ENCODE measurements at regions not wholly inside any gene's neighbourhood (a gene's known extent, or its start where the extent isn't known, plus 50 kb on each side); places are given as distances from the start of the nearest gene placed in this dataset.
"Not testable (repeated sequence)": the region's sequence is repeated elsewhere in the genome, so short reads cannot be mapped to it uniquely, and the experiment has no call there.

DNA sequence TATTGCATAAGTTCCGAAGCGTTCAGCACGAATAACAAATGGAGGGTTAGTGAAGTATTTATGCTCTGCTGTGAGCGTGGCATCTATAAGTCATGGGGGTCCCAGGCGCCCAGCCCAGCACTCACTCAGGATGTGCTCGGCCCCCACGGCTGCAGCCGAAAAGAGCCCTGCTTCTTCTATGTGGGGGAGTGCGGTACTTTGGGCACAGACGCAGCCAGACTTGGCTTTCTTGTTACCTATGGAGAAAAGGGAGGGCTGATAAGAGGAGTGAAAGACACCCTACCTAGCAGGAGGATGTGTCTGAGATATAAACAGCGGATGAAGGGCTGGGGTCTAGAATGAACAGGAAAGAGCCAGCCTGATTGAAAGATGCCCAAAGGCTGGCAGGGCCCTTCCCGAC, 51.4 kb downstream of the MRPL36 start:
- no peak for DNase-seq

DNA sequence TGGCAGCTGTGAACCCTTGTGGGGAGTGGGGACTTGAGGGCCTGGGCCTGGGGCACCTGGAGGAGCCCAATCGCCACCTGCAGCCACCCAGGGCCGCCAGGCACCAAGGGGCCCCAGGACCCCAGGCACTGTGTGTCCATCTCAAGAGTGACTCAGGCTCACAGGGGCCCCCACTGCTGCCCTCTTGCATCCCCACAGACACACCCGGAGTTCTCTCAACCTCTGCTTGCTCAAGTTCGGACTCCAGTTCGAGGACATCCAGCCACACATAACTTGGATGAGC, 51.9 kb downstream of the MRPL36 start:
- DNase-seq = no peak

DNA sequence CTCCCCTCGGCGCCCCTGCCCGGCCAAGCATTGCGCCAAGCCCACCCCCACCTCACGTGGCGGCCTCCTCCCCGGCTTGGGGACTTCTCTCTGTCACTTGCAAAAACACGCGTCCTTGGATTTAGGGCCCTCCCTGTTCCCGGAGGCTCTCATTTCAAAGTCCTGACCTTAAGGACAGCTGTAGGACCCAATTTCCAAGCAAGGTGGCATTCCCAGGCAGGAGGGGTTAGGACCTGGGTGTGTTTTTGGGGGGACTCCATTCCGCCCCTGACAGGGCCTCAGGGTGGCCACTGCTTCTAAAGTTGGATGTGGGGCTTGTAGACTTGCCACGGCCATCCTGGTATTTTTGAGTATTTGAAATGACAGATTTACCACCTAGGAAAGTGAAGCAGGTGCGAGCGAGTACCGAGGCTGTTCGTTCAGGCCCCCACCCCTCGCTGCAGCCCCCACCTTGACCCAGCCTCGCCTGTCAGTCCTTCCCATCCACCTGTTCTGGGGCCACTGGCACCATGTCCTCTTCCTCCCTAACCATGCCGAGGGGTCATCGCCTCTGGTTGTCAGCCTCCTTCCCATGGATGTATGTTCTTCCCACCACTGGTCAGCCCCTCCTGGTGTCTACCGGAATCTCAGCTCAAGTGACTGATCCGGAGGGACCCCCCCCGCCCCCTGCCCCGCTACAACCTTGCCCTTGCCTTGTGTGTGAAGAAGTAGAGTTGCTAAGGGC, 52.4 kb downstream of the MRPL36 start:
- no peak for DNase-seq

DNA sequence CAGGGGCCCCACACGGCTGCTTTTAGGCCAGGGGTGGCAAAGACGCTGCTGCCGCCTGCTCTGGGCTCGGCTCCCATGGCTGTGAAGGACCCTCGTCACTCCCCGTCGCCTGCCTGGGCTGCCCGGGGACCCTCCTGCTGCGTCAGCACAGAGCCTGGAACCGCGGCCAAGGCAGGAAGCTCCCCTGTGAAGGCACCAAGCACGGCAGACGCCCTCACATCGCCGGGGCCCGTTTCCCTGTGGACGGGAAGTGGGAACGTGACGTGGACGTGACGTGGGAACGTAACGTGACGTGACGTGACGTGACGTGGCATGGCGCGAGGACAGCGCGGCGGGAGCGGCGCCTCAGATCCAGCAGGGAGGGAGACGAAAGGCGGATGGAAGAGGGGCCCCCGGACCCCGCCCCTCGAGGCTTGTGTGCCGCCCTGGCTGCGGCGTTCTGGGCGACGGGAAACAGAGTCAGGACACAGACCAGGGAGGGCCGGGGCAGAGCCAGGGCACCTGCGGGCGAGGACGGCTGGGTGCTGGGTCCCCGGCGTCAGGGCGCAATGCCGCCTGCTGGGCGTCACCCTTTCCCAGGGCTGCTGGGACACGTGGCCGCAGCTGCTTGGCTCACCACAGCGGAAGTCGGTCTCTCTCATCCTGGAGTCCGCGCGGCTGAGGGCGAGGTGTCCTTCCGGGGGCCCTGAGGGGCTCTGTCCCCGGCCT, 53.1 kb downstream of the MRPL36 start:
- DNase-seq = no peak

DNA sequence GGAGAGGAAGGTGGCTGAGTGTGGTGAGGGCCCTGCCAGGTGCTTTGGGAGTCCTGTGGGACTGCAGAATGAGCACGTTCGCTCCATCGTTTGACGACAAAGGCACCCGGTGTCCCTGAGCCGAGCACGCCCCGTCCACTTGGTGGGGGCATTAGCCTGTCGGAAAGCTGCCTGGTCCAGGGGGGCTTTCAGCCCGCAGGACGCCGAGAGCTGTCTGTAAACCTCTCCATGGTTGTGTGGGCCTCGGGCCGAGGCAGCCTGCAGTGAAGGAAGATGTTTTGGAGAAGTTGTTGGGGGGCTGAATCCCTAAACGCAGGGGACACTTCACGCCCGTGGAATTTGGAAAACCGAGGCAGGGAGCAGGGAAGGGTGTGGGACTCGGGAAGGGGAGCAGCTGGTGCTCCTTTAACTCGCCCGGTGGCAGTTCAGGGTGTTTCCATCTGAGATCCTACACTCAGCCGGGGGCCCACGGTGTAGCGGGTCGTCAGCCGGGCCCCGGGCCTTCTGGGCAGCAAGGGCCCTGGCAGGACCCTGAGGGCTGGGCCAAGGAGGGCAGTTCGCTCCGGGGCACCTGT, 53.8 kb downstream of the MRPL36 start:
- no peak for DNase-seq

DNA sequence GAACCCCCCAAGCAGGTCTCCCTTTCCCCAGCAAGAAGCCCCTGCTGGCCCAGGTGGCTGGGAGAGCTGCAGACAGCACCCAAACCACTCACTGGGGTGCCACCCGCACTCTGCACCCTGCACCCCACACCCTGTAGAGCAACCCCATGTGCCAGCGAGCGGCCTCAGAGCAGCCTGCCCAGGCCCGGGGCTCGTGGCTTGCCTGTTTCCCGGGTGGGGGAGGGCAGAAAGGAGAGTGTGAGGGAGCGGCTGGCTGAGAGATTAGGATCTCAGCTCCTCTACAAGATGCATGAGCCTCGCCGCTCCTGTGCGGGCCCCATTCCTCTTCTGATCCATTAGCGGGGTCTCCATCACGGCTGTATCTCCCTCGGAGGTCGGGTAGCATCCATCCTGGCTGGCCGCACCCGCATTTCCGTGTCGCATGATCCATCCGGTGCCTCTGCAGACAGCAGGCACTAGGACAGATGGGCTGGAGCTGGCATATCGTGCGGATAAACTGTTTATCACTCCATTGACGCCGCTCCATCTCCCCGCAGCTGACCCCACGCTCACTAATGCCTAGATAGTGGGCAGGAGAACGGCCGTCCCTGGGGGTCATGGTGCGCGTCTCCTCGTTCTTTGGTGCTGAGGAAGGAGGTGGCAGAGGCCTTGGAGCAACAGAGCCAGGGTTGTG, 54.4 kb downstream of the MRPL36 start:
- no peak for DNase-seq

DNA sequence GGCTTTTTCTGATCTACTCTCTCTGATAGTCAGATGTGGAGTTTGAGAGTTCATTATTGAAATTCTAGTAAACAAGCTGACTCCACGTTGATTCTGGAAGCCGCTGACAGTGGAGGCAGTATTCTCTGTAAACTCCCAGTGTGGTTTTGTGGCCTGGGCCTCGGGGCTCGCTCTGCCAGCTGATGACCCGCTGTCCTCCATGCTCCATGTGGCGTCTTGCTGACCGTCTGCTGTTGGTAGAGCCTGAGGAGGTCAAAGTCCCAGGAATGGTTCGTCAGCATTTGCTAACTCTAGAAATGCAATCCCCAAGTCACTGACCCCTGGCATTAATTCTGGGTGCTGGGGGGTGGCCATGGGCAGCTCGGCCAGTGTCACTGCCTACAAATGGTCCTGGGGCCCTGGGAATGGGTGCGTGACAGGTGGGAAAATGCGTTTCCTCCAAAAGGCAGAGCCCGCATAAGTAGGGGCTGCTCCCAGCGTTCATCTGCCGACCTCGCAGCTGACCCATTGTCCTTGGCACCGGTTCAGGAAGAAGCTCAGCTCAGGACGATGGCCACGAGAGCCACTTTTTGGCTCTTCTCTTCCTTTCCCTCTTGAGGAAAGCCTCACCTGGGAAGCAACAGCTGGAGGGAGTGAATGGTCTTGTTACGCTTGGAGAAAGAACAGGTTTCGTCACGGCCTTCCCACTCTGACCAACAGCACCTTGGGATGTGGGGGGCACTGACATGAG, 55.1 kb downstream of the MRPL36 start:
- DNase-seq = no peak

DNA sequence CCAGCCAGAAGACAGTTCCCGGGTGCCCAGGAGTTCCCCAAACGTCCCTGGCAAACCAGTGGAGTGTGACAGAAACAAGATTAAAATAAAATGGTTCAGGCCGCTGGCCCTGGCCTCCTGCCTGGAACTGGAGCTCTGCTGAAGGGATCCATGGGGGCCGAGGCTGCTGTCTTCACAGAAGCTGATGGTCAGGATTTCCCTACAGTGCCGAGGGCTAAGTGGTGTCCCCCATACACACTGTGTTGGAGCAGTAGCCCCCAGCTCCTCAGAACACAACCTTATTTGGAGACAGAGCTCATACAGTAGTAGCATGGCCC, 55.9 kb downstream of the MRPL36 start:
- no peak for DNase-seq

DNA sequence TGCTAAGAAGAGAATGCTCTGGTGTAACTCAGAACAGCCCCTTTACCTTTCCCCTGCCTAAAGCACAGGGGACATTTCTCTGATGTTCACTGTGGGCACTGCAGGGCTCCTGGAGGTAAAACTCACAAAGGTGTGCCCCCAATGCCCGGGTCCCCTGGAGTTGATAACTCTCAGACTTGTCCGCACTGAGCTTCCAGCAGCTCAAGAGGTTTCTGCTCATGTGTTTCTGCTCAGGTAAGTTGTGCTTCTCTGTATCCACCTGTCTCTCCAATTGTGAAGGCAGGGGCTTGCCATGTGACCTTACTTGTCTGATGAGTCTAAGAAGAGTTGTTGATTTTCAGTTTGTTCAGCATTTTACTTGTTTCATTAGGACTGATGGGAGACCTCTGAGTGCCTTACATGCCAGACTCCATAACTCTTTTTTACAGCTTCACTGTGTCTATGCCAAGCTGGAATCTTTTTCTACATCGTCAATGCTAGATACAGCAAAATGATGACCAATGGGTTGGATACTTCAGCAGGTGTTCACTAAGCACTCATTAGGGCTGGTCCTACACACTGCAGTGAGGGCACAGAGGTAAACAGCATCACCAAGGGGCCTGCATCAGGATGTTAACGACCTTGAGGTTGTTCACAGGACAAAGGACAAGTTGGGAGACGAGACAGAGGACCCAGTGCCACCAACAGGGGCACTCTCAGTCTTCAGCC, 56.4 kb downstream of the MRPL36 start:
- no peak for DNase-seq

DNA sequence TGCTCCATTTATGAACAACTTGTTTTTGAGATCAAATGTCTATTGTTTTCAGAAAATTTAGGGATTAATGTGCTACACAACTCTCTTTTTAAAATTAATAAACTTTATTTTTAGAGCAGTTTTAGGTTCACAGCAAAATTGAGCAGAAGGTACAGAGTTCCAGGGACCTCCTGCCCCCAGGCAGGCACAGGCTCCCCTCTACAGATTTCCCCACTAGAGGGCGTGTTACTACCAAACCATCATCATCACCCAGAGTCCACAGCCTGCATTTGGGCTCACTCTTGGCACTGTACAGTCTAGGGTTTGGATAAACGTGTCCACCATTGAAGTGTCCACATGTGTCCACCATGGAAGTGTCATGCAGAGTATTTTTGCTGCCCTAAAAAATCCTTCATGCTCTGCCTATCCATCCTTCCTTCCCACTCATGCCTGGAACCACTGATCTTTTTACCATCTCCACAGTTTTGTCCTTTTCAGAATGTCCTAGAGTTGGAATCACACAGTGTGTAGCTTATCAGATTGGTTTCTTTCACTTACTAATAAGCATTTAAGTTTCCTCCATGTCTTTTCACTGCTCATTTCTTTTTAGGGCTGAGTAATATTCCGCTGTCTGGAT, 61.7 kb downstream of the MRPL36 start:
- DNase-seq = peak; percentile 28

DNA sequence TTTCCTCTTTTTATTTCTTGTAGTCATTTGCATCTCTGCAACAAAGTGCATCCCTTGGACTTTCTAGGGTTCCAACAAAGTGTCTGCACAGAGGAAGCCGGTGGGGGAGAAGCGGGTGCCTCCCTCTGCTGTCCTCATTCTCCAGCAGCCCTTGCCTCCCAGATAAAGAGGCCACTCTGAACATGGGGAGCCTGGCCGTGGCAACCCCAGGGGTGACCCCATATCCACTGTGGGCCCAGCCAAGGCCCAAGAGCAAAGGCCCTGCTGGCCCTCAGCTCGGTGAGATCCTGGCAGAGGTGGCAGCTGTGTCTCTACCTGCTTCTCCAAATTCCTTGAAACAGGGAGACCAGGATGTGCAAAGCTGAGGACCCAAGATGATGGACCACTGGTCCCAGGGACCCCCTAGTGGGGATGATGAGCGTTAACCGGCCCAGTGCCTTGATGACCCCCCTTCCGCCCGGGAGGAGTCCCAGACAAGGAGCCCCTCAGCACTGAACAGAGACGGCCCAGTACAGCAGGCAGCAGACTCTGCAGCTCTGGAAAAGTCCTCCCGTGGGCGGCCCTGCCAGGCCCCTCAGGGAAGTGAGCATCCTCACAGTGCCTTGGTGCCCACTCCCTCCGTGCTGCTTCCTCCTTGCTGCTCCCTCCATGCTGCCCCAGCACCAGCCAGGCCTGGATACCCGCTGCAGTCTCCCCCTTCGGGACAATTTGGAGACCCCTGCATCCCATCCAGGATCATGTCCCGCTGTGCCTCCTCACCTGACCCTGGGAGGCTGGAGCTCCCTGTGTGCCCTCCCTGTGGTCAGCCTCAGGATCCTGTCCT, 62.5 kb downstream of the MRPL36 start:
- DNase-seq = no peak

DNA sequence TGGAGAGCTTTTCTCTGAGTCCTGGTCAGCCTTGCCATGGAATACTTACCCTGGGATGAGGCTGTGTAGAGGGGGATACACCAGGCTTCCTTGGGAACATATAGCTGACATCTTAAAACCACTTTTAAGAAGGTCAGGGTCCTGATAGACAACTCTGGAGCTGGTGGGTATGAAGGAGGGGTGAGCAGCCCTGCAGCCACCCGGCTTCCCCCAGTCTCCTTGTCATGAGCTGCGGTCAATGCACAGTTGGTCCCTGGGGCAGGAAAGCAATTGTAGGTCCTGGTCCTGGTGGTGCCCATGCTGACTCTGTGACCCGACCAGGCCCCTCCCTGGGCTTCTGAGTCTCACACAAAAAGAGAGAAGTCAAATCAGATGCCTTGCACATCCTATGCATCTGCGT, 63.6 kb downstream of the MRPL36 start:
- no peak for DNase-seq

DNA sequence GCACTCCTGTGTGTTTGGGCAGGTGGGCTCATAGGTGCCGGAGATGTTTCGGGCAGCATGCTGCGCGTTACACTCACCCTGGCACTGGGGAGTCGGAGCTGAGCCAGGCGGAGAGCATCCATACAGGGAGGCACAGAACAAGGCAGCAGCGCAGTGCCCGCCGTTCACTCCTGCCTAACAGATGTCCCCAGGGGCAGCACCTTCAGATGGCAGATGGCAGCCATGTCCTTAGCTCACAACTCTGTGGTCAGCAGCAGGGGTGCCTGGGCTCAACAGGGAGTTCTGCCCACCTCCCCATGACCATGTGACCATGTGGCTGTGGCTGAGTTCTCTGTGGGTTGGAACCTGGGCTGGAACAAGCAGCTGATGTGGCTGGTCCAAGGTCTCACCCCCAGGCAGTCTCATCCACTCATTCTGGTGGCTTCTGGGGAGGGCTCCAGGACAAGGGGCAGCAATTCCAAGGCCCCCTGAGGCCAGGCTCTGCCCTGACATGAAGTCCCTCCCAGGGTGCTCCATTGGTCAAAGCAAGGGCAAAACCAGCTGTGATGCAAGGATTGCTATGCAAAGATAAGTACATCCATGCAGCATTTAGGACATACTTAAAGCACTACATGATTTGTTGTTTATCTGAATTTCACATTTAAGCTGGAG, 64.2 kb downstream of the MRPL36 start:
- DNase-seq = no peak

DNA sequence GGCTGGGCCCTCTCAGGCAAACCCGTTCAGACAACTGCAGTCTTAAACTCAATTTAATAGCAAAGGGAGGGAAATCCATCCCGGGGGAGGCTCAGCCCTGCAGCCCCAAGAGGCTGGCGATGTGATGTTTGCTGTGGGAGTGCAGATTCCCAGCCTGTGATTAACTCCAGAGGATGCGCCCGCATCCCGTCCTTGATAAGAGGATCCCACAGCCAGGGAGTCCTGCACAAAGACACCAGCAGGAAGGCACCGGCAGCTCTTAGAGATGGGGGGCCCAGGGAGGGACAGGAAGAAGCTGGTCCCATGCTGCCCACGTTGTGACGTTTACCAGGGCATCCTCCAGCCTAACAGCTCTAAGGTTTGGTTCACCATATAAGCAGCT, 64.7 kb downstream of the MRPL36 start:
- DNase-seq = no peak

DNA sequence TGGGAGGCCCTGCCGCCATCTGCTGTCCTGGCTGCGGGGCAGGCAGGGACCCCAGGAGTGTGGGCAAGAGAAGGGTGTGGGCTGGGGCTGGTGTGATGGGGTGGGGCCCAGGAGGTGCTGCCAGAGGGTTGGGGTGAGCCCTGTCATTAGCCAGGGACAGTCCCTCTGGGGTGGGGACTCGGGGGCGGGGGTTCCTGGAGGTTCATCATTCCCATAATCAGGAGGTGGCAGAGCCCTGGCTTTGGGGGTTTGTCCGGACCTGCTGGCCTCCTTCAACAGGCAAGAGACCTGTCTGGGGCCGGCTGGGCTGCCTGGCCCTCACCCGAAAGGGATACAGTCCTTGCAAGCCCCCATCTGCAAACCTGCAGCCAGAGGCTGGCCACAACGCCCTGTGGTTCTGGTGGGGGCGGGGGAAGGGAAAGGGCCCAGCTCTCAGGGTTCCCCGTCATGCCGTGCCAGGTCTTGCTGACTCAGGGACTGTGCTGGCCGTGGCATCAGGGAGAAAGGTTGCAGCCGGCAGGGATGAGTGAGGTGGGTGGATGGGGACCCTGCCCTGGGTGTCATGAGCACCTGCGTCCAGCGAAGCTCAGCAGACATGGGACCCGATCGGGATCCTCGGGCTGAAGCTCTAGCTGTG, 65.2 kb downstream of the MRPL36 start:
- no peak for DNase-seq

DNA sequence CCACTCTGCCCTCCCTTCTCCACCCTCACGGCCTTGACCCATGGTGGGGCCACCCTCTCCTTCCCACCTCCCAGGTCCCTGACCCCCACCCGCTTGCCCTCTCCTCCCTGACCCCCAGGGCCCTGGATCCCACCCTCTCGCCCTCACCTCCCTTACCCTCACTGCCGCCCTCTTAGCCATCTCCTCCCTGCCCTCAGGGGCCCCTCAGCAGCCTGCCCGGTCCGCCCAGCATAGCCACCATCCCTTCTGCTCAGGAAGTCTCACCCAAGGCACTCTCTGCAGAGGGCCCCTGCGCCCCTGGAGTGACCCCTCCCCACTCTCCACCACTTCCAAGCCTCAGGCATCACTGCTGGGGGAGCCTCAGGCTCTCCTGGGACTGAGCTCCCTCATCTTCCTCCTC, 66.3 kb downstream of the MRPL36 start:
- DNase-seq = no peak

DNA sequence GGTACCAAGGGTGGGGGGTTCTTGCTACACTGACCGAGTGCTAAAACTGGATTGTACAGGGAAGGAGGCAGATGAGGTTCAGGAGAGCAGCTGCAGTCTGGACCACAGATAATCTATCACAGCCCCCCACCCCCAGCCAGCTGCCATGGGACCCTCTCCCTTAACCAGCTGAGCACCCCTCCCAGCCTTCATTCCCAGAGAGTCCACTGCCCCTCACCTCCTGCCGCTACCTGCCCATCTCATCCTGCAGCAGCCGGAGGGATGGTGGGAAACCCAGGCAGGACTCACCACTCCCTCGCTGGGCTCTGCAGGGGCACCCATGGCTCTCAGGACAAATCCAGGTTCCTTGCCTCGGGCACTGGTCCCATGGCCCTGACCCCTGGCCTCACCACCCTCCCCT, 66.7 kb downstream of the MRPL36 start:
- DNase-seq = no peak

DNA sequence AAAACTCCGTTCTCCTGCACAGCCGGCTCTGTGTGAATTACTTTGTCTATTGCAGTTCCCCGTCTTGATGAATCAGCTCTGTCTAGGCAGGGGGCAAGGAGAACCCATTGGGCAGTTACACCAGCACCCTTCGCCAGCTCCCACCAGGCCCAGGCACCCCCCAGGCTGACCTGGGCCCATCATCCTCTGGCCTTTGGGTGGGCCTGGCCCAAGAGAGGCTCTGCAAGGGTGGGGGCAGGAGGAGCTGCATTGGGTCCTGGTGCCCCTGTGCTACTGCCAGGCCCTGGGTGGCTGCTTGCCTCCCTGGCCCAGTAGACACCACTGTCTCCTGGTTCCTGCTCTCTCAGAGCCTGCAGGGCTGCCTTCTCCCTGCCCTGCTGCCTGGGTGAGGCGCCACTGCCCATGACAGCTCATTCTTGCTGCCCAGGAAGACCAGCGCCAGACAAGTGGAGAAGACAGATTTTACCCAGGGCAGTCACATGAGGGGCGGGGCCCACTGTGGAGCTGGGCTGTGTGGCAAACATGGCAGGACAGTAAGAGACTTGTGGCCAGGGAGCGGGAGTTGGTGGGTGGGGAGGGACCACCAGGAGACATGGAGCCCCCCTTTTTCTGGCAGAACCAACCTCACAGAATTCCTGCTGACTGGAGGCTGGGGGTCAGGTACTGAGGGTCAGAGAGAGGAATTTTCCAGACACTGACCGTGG, 67.2 kb downstream of the MRPL36 start:
- DNase-seq = no peak

DNA sequence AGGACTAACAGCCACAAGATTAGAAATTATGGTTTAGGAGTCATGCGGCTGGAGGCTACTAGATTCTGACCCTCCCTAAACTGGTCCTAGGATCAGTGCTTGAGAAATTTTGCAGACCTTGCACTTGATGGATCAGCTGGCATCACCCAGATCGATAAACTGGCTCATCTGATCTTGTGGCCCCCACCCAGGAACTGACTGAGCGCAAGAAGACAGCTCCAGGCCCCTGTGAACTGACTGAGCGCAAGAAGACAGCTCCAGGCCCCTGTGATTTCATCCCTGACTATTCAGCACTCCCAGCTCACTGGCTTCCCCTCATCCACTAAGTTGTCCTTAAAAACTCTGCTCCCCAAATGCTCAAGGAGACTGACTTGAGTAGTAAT, 67.8 kb downstream of the MRPL36 start:
- DNase-seq = not testable (repeated sequence)

DNA sequence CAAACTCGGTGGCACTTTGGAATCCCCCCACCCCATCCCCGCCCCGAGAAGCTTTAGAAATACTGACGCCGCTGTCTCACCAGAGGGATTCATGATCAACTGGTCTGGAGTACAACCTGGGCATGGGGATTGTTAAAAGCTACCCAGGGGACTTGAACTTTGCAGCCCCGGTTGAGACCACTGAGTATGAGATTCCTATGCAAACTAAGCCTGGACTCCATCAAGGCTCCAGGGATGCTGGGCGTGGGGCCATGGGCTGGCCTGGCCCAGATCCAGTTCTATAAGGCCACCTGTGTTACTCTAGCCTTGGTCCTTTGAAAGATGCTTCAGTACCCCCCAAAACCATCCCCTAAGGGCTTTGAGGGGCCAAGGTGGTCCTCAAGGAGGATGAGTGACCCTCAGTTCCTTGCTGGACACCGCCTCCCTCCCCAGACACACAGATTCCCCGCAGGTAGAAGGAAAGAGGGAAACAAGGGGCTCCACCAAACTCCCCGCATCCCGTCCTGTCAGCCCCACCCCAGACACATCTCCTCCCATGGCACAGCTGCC, 68.5 kb downstream of the MRPL36 start:
- DNase-seq = no peak

Measured in NCI-H774 (cell line).